PC-3 (cell line): ENCODE measurements at regions not wholly inside any gene's neighbourhood (a gene's known extent, or its start where the extent isn't known, plus 50 kb on each side); places are given as distances from the start of the nearest gene placed in this dataset.

Experiments used
- ATAC-seq: fragments of 200-7000 bp; cut with Tn5 transposase; 2 replicates; pipeline ENCODE4 v1.9.1; 2020; ENCODE audit warnings: mild to moderate bottlenecking, moderate library complexity
- BruUV-seq: library from RNA; stranded (reverse); fragments of 400-500 nt; replicated peaks from 2 replicates; lab custom pipeline; 2021; lab: Mats Ljungman, UMichigan
- CTCF ChIA-PET: fragments of 300-600 bp; sonication (Branson Sonifier 250); formaldehyde crosslinking; loops from one replicate; lab custom pipeline; 2022; ENCODE audit warnings: antibody characterized with exemption; lab: Charles Lee
- POLR2A ChIA-PET: fragments of 300-600 bp; sonication (Branson Sonifier 250); formaldehyde crosslinking; loops from one replicate; lab custom pipeline; 2022; ENCODE audit warnings: antibody characterized with exemption; ENCODE audit not compliant: unreplicated experiment; lab: Charles Lee
- DNase-seq: peaks from one replicate; pipeline ENCODE4 v3.0.0-alpha.2; 2015
- H2AFZ ChIP-seq: fragments of 300-600 bp; sonication (generic); 2 replicates; pipeline ENCODE4 v1.6.0; 2016; ENCODE audit warnings: antibody characterized with exemption, low read length
- H3F3A ChIP-seq: fragments of 300-600 bp; sonication (generic); one replicate; pipeline ENCODE4 v1.6.0; 2017; ENCODE audit warnings: antibody characterized with exemption, low read length, control low read depth, mild to moderate bottlenecking; ENCODE audit not compliant: unreplicated experiment
- H3K27ac ChIP-seq: fragments of 300-600 bp; sonication (generic); 2 replicates; pipeline ENCODE4 v1.5.1; 2016; ENCODE audit warnings: mild to moderate bottlenecking, low read length
- H3K27me3 ChIP-seq: fragments of 300-600 bp; sonication (generic); 2 replicates; pipeline ENCODE4 v1.6.1; 2016; ENCODE audit warnings: low read length, mixed read lengths
- H3K36me3 ChIP-seq: fragments of 300-600 bp; sonication (generic); 2 replicates; pipeline ENCODE4 v1.6.1; 2016; ENCODE audit warnings: low read depth, mixed run types, low read length, mixed read lengths
- H3K4me1 ChIP-seq: fragments of 300-600 bp; sonication (generic); 2 replicates; pipeline ENCODE4 v1.5.1; 2016; ENCODE audit warnings: low read length; ENCODE audit not compliant: insufficient read depth
- H3K4me2 ChIP-seq: fragments of 300-600 bp; sonication (generic); 2 replicates; pipeline ENCODE4 v1.6.0; 2016; ENCODE audit warnings: low read length
- H3K4me3 ChIP-seq: fragments of 300-600 bp; sonication (generic); 2 replicates; pipeline ENCODE4 v1.5.1; 2016; ENCODE audit warnings: mild to moderate bottlenecking, low read length, mixed read lengths
- H3K79me2 ChIP-seq: fragments of 300-600 bp; sonication (generic); 2 replicates; pipeline ENCODE4 v1.6.1; 2017; ENCODE audit warnings: low read length, mixed read lengths
- H3K9ac ChIP-seq: fragments of 300-600 bp; sonication (generic); 2 replicates; pipeline ENCODE4 v1.6.0; 2016; ENCODE audit warnings: mild to moderate bottlenecking, low read length
- H3K9me2 ChIP-seq: fragments of 300-600 bp; sonication (generic); replicated peaks from 2 replicates; pipeline ENCODE4 v1.6.1; 2016; ENCODE audit warnings: mixed run types, low read length, mixed read lengths
- H3K9me3 ChIP-seq: fragments of 300-600 bp; sonication (generic); 2 replicates; pipeline ENCODE4 v1.6.1; 2016; ENCODE audit warnings: low read length, mixed read lengths
- H4K20me1 ChIP-seq: fragments of 300-600 bp; sonication (generic); 2 replicates; pipeline ENCODE4 v1.6.1; 2016; ENCODE audit warnings: low read length, mixed read lengths
- EZH2 ChIP-seq: fragments of 300-600 bp; sonication (generic); IDR thresholded peaks from one replicate; pipeline ENCODE4 v1.6.1; 2017; ENCODE audit warnings: antibody characterized with exemption, mild to moderate bottlenecking, low read length; ENCODE audit not compliant: unreplicated experiment
- EZH2phosphoT487 ChIP-seq: fragments of 300-600 bp; sonication (generic); IDR thresholded peaks from 2 replicates; pipeline ENCODE4 v1.6.1; 2018; ENCODE audit warnings: mild to moderate bottlenecking, antibody characterized with exemption, low read length, borderline replicate concordance
- intact Hi-C: fragments of 100-400 bp; cut with micrococcal nuclease; formaldehyde crosslinking; loops from 2 replicates; pipeline ENCODE4 v1.9.0; 2023
- TF ChIP-seq, protein P1 (sequence below): fragments of 300-600 bp; sonication (generic); conservative IDR thresholded peaks from 2 replicates; pipeline ENCODE4 v1.5.1; 2017; ENCODE audit warnings: antibody characterized with exemption, low read depth, mild to moderate bottlenecking, low read length

DNA sequence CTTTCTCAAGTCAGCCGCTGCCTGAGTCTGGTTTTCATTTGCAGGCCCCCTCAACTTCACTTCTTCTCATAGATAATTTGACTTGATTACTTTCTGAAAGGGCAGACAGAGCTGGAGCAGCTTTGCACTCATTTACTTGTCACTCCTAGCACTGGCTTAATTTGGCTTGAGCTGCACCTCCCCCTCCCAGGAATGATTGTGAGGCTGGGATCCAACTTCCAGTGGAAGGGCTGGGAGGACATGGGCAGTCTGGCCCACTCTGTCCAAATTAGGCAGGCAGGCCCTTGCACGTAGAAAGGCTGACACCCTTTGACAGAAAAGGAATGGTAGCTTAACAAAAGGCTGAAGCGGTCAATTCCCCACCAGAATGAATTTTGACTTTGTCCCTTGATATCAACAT, 453.9 kb downstream of the ETS1 start:
- H3K36me3 ChIP-seq: no peaks in the 10 kb centered on the region
- no peaks in the 10 kb centered on the region for H3K9me3 ChIP-seq
- no peaks in the 10 kb centered on the region for H3K79me2 ChIP-seq
- intact Hi-C loops: no loop called here
- no peak overlapping the region for H3K4me2 ChIP-seq
- no TSS peak for BruUV-seq
- no peaks in the 10 kb centered on the region for H4K20me1 ChIP-seq
- H3F3A ChIP-seq: no peaks in the 10 kb centered on the region
- ATAC-seq: no peak
- no peak overlapping the region for H3K4me3 ChIP-seq
- no peaks in the 10 kb centered on the region for H3K4me1 ChIP-seq
- H3K9me2 ChIP-seq: no peaks in the 10 kb centered on the region
- ChIA-PET CTCF (interaction anchor here (0.6 kb wide), 2 partner anchors 64 to 454 kb away, joined by 4 read pairs; no protein-coding TSS in a partner anchor), POLR2A (no interaction called here)
- no peak overlapping the region for H3K9ac ChIP-seq
- no peak overlapping the region for H2AFZ ChIP-seq
- no peak overlapping the region for H3K27ac ChIP-seq
- no peak for DNase-seq
- peaks cover 19% of the 10 kb centered on the region for H3K27me3 ChIP-seq
- TF ChIP-seq, protein P1, sequence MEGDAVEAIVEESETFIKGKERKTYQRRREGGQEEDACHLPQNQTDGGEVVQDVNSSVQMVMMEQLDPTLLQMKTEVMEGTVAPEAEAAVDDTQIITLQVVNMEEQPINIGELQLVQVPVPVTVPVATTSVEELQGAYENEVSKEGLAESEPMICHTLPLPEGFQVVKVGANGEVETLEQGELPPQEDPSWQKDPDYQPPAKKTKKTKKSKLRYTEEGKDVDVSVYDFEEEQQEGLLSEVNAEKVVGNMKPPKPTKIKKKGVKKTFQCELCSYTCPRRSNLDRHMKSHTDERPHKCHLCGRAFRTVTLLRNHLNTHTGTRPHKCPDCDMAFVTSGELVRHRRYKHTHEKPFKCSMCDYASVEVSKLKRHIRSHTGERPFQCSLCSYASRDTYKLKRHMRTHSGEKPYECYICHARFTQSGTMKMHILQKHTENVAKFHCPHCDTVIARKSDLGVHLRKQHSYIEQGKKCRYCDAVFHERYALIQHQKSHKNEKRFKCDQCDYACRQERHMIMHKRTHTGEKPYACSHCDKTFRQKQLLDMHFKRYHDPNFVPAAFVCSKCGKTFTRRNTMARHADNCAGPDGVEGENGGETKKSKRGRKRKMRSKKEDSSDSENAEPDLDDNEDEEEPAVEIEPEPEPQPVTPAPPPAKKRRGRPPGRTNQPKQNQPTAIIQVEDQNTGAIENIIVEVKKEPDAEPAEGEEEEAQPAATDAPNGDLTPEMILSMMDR: no peak
- no peak for TF ChIP-seq EZH2
- TF ChIP-seq EZH2phosphoT487: no peak

GRCh38 chr11:128130052-128130451, 457.3 kb downstream of the ETS1 start:
- Histone ChIP-seq H3K9me2 (no peaks in the 10 kb centered on the region), H3K9me3 (no peaks in the 10 kb centered on the region), H3K4me2 (no peak overlapping the region), H3K79me2 (no peaks in the 10 kb centered on the region), H3K4me3 (no peak overlapping the region), H2AFZ (no peak overlapping the region), H3K9ac (no peak overlapping the region), H4K20me1 (no peaks in the 10 kb centered on the region), H3K27ac (no peak overlapping the region), H3K36me3 (no peaks in the 10 kb centered on the region), H3K4me1 (no peaks in the 10 kb centered on the region), H3F3A (no peaks in the 10 kb centered on the region), H3K27me3 (peaks cover 19% of the 10 kb centered on the region)
- DNase-seq: no peak
- BruUV-seq: no TSS peak
- ATAC-seq: no peak
- ChIA-PET POLR2A (no interaction called here), CTCF (interaction anchor here (0.7 to 1.1 kb wide), 2 partner anchors 27 to 701 kb away, joined by 5 to 8 read pairs; no protein-coding TSS in a partner anchor)
- intact Hi-C loops: no loop called here
- TF ChIP-seq, protein P1: no peak
- TF ChIP-seq EZH2phosphoT487 (no peak), EZH2 (no peak)

DNA sequence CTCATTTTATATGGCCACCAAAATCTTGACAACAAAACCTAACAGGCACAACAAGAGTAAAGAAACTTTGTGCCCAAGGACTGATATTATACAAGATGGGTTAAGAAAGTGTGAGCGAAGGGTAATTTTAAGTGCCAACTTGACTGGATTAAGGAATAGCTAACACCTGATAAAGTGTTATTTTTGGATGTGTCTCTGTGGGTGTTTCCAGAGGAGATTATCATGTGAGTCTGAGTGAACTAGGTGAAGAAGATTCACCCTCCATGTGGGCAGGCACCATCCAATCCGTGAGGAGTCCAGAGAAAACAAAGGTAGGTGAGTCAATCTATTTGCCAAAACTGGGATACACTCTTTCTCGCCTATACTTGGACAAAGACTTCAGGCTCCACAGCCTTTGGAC, 461.6 kb downstream of the ETS1 start:
- no peaks in the 10 kb centered on the region for H4K20me1 ChIP-seq

More for the DNA sequence above, 461.6 kb downstream of the ETS1 start:
- Histone ChIP-seq H3K79me2 (no peaks in the 10 kb centered on the region), H3K4me3 (no peak overlapping the region), H3K27me3 (peaks cover 36% of the 10 kb centered on the region), H2AFZ (no peak overlapping the region), H3K9ac (no peak overlapping the region), H3K9me2 (no peaks in the 10 kb centered on the region), H3K9me3 (no peaks in the 10 kb centered on the region), H3K4me1 (no peaks in the 10 kb centered on the region), H3K27ac (no peak overlapping the region), H3K4me2 (no peak overlapping the region), H3K36me3 (no peaks in the 10 kb centered on the region), H3F3A (no peaks in the 10 kb centered on the region)
- no peak for DNase-seq
- TF ChIP-seq EZH2: no peak
- TF ChIP-seq EZH2phosphoT487: no peak
- TF ChIP-seq, protein P1: no peak
- POLR2A ChIA-PET: no interaction called here
- CTCF ChIA-PET: no interaction called here
- ATAC-seq: no peak
- intact Hi-C loops: no loop called here
- BruUV-seq: no TSS peak
